PFSK-1 (cell line): ENCODE measurements at regions not wholly inside any gene's neighbourhood (a gene's known extent, or its start where the extent isn't known, plus 50 kb on each side); places are given as distances from the start of the nearest gene placed in this dataset.

Source experiments
- POLR2AphosphoS5 ChIP-seq: IDR thresholded peaks from 2 replicates; pipeline ENCODE4 v1.6.1; 2012; ENCODE audit warnings: low read depth, mild to moderate bottlenecking, control low read depth, low read length, moderate library complexity
- SIN3A ChIP-seq: IDR thresholded peaks from 2 replicates; pipeline ENCODE4 v1.6.1; 2012; ENCODE audit warnings: mild to moderate bottlenecking, low read length, moderate library complexity, borderline replicate concordance; ENCODE audit not compliant: insufficient read depth
- TAF1 ChIP-seq: IDR thresholded peaks from 2 replicates; pipeline ENCODE4 v1.6.1; 2012; ENCODE audit warnings: low read length, control low read depth, borderline replicate concordance; ENCODE audit not compliant: insufficient read depth

GRCh38 chr3:14253707-14254382 is 75.2 kb downstream of the LSM3 start:
- TF ChIP-seq POLR2AphosphoS5 (no peak), SIN3A (no peak), TAF1 (no peak)
